GM21360 (cell line): ENCODE measurements at regions not wholly inside any gene's neighbourhood (a gene's known extent, or its start where the extent isn't known, plus 50 kb on each side); places are given as distances from the start of the nearest gene placed in this dataset.

Experiments
- ATAC-seq: cut with Tn5 transposase; IDR thresholded peaks from one replicate; pipeline ENCODE4 v1.9.1; 2021; ENCODE audit warnings: mild to moderate bottlenecking, moderate library complexity; ENCODE audit not compliant: unreplicated experiment

- ATAC-seq, result no peak
These were observed 414.5 kb downstream of the ADGRL2 start for GRCh38 chr1:82215056-82215852.

DNA sequence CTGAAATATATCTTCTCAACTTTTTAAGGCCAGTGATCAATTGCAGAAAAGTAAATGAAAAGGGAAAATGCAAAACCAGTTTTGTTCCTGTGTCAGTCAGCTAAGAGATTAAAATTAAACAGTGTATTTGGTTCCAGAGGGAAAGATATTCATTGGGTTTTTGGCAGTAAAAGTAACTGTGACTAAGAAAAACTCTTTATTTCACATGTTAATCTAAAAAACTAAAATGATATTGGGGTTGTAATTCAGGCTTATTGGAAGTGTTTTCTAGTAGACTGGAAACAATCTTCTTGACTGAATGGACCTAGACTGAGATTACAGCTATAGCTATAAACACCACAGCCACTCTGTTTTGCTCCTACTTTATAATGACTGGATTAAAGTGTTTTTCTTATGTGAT, 413.9 kb downstream of the ADGRL2 start:
- ATAC-seq, result no peak

DNA sequence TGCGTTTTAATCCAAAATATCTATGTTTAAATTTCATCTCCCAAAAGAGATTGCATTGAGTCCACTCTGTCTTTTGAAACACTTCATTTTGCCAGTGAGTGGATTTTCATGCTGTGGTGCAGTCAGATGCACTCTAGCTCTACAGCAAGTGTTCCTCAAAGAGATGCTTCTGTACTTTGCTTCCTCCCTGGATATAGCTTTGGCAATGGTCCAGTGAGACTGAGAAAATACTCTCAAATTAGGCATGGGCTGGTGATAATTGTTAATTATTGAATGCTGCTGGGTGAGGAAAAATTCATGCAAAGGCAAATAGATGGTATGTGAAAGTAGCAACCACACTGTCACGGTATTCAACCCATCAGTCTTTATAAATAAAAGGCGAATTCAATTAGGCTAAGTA, 396.9 kb downstream of the ADGRL2 start:
- ATAC-seq, result no peak

GRCh38 chr1:82195245-82195644, 394.5 kb downstream of the ADGRL2 start:
- no peak for ATAC-seq

- ATAC-seq, result no peak
These were observed 384.4 kb downstream of the ADGRL2 start for GRCh38 chr1:82185084-82185483.

DNA sequence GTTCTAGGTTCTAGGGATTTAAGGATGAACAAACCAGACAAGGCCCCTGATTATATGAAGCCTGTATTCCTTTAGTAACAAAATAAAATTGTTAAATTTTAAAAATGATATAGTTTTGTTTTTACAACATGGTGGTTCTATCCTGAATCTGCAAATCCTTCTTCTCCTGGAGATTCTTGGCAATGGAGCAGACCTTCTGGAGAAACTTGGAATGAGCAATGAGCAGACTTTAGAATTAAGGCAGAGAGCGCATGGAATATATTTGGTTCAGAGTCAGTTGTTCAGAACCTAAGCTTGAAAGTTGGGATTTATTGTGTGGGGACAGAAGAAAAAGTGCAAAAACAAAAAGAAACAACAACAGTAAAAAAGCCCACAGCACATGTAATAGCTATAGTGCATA, 381.1 kb downstream of the ADGRL2 start:
- ATAC-seq, result no peak

GRCh38 chr1:82179131-82179530, 378.4 kb downstream of the ADGRL2 start:
- ATAC-seq, result no peak

DNA sequence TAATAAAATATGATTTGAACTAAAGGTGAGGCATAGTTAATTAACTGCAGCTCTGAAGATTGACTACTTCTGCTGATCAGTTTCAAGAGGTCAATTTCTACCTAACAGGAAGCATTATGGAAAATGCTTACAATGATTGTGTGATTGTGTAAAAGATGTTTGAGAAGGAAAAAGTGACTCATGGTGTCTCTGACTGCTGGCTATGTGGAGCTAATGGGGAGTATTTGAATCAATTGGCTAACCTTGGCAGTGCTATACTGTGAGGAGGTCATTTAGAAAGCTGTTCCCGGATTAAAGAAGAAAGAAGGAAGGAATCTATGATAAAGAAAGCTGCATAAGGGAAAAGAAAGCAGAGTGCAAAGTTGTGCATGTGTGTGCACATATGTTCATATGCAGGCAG, 376.5 kb downstream of the ADGRL2 start:
- ATAC-seq, result no peak

GRCh38 chr1:82171955-82172354, 371.2 kb downstream of the ADGRL2 start:
- ATAC-seq, result no peak

- ATAC-seq, result no peak
These were observed 367.7 kb downstream of the ADGRL2 start for GRCh38 chr1:82168482-82168881.

GRCh38 chr1:82165304-82165703, 364.6 kb downstream of the ADGRL2 start:
- ATAC-seq, result no peak

DNA sequence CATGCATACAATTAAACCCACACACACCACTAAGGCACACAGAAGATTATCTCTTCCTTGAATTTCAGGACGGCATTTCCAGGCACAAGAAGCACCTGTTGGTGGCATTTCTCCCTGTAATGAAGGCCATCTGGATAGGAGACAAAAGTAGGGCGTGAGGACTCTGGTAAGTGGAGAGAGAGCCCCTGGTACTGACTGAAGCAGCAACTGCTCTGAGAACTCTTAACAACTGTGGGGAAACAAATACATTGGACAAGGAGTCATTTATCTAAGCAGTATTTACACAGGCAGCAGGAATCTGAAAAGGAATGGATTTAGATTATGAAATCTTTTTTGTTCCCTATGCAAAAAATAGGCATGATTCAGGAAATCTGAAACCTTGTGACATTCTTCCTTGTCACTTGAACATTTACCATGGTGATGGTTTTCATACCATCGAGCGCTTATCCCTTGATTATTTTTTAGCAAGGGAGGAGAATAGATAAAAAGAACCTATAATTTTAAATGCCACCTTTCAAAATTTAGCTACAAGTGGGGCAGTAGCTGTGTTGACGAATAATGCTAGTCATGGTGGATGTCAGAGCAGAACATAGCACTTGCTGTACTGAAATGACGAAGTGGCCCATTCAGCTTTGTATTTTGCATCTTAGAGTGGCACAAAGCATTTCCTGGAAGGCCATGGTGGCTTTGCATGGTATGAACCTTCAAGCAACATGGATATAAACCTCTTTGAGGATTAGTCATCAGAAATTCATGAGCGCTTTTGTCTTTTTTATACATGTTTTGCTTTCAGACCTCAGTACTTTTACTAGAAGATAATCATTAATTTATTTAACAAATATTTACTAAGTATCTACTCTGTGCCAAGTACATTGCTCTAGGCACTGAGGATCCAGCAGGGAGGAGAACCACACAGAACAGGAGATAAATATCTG, 362.0 kb downstream of the ADGRL2 start:
- no peak for ATAC-seq

DNA sequence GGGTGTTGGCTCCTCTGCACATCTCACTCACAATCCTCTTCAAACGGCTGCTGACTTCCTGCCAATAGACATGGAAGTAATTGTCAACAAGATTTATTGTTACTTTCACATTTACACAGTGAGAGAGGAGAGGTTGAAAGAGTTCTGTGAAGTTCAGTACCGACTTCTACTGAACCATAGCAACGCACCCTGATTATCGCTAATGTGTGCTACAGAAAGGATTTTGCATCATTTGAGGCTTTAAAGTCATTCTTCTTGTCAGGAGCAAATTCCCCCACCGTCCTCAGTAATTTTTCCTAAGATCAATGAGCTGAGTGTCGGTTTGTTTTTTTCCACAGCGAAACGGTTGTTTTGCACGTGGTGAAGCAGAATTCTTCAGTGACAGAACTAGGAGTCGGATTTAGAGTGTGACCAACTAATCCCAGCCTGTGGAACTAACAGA, 361.0 kb downstream of the ADGRL2 start:
- no peak for ATAC-seq

- no peak for ATAC-seq
These were observed 360.2 kb downstream of the ADGRL2 start for GRCh38 chr1:82160903-82161302.

DNA sequence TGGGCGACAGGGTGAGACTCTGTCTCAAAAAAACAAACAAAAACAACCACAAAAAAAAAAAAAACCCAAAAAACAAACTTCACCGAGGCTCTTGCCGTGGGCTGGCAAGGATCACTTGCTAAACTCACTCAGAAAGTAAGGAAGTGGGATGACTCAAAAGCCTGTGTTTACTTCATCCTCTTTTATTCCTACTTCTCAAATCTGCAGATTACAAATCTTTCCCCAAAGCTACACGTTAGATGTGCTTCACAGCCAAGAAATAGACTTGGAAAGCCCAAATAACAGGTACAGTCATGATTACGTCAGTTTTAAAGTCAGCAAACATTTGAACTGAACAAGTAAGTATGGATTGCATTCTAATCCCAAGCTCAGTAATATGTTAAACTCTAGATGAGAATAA, 359.3 kb downstream of the ADGRL2 start:
- no peak for ATAC-seq

- ATAC-seq, result no peak
These were observed 358.2 kb downstream of the ADGRL2 start for GRCh38 chr1:82158981-82159380.

DNA sequence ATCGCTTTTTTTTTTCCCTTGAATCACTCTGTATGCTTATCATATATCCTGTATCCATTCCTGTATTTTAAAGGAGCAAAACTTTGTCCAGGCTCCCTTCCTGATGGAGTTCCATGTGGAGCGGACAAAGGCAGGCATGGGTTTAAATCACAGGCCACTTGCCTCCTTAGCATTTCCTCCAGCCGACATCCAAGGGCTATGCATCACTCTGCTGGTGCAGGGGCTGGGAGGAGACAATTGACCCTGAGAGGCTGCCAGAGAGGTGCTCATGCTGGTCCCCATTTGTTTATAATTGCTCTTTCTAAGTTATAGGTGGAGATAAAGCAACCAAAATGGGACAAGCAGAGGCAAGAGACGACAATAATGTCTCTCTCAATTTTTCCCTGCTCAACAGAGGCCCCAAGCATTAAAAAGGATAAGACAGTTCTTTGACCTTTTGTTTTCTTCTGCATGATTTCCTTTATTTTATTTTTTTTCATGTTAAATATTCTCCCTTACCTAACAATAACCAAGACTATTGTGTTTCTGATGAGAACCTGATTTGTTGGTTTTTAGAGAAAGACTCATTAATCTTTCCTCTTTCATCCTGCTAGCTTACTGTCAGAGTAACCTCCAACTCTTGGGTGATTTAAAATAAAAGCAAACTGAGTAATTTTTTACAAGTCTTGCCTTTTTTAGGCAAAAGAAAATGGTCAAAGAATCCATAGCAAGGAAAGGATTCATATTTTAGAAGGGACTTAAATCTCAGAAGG, 353.7 kb downstream of the ADGRL2 start:
- no peak for ATAC-seq

GRCh38 chr1:82153752-82154151, 353.0 kb downstream of the ADGRL2 start:
- ATAC-seq, result no peak

- ATAC-seq, result no peak
These were observed 352.5 kb downstream of the ADGRL2 start for GRCh38 chr1:82153272-82153629.

GRCh38 chr1:82152356-82153271, 351.9 kb downstream of the ADGRL2 start:
- ATAC-seq, result no peak
